GM13976 (cell line): ENCODE measurements at regions not wholly inside any gene's neighbourhood (a gene's known extent, or its start where the extent isn't known, plus 50 kb on each side); places are given as distances from the start of the nearest gene placed in this dataset.

Experiments used
- DNase-seq: peaks from one replicate; pipeline ENCODE4 v3.0.0; 2012; ENCODE audit warnings: low spot score
- CTCF ChIP-seq: IDR thresholded peaks from 2 replicates; pipeline ENCODE4 v1.5.1; 2012; ENCODE audit warnings: borderline replicate concordance, mild to moderate bottlenecking; ENCODE audit not compliant: insufficient read depth; ENCODE audit errors: extremely low read depth, missing control alignments, control extremely low read depth
- in situ Hi-C: fragments of 300-500 bp; cut with MboI; formaldehyde crosslinking; loops from one replicate; pipeline ENCODE4 v1.12.0; 2022; ENCODE audit warnings: low sequenced_read_pairs, mixed read lengths, inconsistent platforms; ENCODE audit not compliant: unreplicated experiment

- no peak for TF ChIP-seq CTCF
- in situ Hi-C loops = no loop called here
- no peak for DNase-seq
Observed at GRCh38 chr3:72421126-72421525, 427.1 kb downstream of the SHQ1 start.

- in situ Hi-C loops = no loop called here
Observed at GRCh38 chr3:72418856-72419255, 429.4 kb downstream of the SHQ1 start.

GRCh38 chr3:72418244-72418643 is 430.0 kb downstream of the SHQ1 start:
- in situ Hi-C loops = no loop called here
- no peak for DNase-seq
- TF ChIP-seq CTCF = no peak

More at GRCh38 chr3:72418856-72419255, 429.4 kb downstream of the SHQ1 start:
- DNase-seq = no peak
- TF ChIP-seq CTCF = no peak

GRCh38 chr3:72414481-72415016 is 433.7 kb downstream of the SHQ1 start:
- in situ Hi-C loops = no loop called here
- no peak for DNase-seq
- no peak for TF ChIP-seq CTCF

- TF ChIP-seq CTCF = no peak
- in situ Hi-C loops = no loop called here
- no peak for DNase-seq
Observed at GRCh38 chr3:72413228-72413627, 435.0 kb downstream of the SHQ1 start.

DNA sequence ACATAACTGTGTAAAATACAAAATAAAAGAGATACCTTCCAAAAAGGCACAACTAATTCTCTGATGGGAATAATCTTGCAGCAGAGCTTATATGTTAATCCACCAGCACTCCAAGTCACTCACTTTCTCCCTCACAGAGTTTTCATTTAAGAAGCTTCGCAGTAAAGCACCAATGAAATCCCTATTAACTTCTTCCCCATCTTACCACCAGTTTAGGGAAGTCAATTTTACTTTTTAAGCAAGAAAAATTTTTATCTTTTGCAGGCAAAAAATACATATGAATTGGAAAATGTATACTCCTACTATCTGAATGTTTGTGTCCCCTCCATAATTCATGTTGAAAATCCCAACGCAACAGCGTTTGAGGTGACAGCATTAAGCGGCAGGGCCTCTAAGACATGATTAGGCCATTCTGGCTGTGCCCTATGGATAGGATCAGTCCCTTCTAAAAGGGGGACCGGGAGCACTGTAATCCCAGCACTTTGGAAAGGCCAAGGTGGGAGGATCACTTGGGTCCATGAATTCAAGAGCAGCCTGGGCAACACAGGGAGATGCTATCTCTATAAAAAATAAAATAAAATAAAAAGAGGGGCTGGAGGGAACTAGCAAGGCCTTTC is 435.8 kb downstream of the SHQ1 start:
- in situ Hi-C loops = no loop called here
- no peak for DNase-seq
- no peak for TF ChIP-seq CTCF
